ENCODE measurements at regions not wholly inside any gene's neighbourhood (a gene's known extent, or its start where the extent isn't known, plus 50 kb on each side); places are given as distances from the start of the nearest gene placed in this dataset.

DNA sequence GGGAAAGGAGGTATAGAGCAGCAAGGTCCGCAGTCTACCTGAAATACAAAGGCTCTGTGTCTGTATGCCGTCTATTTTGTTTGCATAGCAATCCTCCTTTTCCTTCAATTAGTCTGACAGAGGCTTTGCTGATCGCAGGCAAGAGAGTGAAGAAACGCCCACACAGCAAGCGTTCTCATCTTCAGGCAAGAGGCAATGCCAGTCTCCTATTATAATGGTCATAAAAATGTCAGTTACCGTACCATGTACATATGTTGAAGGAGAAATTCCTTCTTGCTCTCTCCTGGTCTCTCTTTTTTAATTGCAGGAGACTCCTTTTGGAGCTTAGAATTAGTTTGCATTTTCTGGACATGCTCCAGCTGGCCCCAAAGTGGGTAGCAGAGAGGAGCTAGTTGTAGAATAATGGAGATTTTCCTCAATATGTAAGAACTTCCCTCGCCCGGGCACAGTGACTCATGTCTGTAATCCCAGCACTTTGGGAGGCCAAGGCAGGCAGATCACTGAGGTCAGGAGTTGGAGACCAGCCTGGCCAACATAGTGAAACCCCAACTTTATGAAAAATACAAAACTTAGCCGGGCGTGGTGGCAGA is 139.5 kb downstream of the PFKFB3 start:
- TF ChIP-seq FOXM1 (IDR thresholded peaks at IDR 0.05; ENCODE audit: borderline replicate concordance) (no peak), ELF4 (IDR thresholded peaks at IDR 0.05) (no peak), BHLHE40 (IDR thresholded peaks at IDR 0.05; ENCODE audit: borderline replicate concordance) (no peak)

All from HEK293T (cell line).